Peyer's patch (tissue), 4 donors: ENCODE measurements at regions not wholly inside any gene's neighbourhood (a gene's known extent, or its start where the extent isn't known, plus 50 kb on each side); places are given as distances from the start of the nearest gene placed in this dataset.

Experiments used
- CTCF ChIP-seq, 6 experiments: fragments of 450-650 bp in 4 of 6; fragments of 200-600 bp in 2 of 6; sonication (generic) in 1 of 6; IDR thresholded peaks; one replicate each; pipeline ENCODE4 v1.5.1; 2017 to 2019; ENCODE audit warnings: antibody characterized with exemption in 6 of 6, mild to moderate bottlenecking in 3 of 6, moderate library complexity in 1 of 6
- POLR2A ChIP-seq, 2 donors: fragments of 450-650 bp; IDR thresholded peaks; one replicate each; pipeline ENCODE4 v1.5.1; 2017; ENCODE audit warnings: antibody characterized with exemption in 2 of 2, mild to moderate bottlenecking in 2 of 2, moderate library complexity in 2 of 2

DNA sequence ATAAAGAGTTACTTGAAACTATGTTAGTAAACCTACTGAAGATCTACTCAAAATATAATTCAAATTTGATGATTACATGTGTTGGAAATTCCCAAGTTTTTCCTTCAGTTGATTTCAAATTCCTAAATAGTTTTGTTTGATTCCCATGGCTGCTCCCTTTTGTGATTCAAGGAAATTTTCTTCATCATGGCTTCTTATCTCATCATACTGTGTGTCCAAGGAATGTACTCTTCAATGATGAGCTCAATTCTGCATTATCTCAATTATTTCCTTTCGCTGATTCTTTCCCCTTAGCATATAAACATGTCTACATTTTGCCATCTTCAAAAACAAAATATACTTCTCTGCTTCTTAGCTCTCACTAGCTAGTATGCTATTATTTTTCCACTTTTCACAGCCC lies 460.4 kb upstream of the NAALADL2 start:
- TF ChIP-seq POLR2A (IDR thresholded peaks at IDR 0.05): no peak
- no peak for TF ChIP-seq CTCF (IDR thresholded peaks at IDR 0.05)
